Globus pallidus (tissue), 1 donor: ENCODE measurements at regions not wholly inside any gene's neighbourhood (a gene's known extent, or its start where the extent isn't known, plus 50 kb on each side); places are given as distances from the start of the nearest gene placed in this dataset.
"Not testable (repeated sequence)": the region's sequence is repeated elsewhere in the genome, so short reads cannot be mapped to it uniquely, and the experiment has no call there.

Source experiments
- DNase-seq: peaks from one replicate; pipeline ENCODE4 v3.0.0-alpha.2; 2015; ENCODE audit warnings: low spot score

GRCh38 chr20:2203436-2203835, 92.4 kb upstream of the TGM3 start:
- DNase-seq, result no peak

- no peak for DNase-seq
Measured at GRCh38 chr20:2204021-2204420, 91.8 kb upstream of the TGM3 start.

DNA sequence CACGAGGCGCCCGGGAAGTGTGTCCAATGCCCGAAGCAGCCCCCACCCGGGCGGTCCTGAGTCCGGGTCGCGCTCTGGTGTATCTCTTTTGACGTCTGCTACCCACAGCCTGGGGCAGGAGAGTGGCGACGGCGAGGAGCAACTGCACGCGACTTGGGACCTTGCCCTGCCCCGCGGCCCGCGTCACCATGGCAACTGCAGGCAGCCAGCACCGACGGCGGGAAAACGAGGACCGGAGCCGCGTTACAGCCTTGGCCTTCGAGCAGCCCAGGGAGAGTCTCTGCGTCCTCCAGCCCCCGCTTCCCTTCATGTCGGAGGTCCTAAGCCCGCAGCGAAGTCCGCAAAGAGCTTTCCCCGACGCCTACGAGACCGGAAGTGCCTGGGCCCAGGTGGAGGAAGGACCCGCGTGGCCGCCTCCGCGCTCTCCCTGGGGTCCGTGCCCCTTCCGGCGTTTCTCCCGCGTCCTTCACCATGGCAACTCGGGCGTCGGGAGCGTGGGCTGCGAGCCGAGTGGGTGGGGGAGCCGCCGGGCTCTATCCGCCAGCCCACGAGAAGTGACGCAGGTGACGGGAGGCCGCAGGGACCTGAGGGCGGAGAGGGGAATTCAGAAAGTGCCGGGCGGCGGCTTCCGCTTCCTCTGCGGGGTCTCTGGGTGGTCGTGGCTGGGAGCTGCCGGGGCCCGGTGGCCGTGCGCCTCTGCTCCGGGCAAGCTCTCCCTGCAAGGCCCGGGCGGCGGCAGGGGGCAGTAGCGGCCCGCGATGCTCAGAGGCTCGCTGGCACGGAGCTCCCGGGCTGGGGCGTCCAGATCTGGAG, 88.6 kb upstream of the TGM3 start:
- peak; percentile 38 for DNase-seq

GRCh38 chr20:2207770-2208097, 88.1 kb upstream of the TGM3 start:
- no peak for DNase-seq

GRCh38 chr20:2208897-2209296, 86.9 kb upstream of the TGM3 start:
- no peak for DNase-seq

DNA sequence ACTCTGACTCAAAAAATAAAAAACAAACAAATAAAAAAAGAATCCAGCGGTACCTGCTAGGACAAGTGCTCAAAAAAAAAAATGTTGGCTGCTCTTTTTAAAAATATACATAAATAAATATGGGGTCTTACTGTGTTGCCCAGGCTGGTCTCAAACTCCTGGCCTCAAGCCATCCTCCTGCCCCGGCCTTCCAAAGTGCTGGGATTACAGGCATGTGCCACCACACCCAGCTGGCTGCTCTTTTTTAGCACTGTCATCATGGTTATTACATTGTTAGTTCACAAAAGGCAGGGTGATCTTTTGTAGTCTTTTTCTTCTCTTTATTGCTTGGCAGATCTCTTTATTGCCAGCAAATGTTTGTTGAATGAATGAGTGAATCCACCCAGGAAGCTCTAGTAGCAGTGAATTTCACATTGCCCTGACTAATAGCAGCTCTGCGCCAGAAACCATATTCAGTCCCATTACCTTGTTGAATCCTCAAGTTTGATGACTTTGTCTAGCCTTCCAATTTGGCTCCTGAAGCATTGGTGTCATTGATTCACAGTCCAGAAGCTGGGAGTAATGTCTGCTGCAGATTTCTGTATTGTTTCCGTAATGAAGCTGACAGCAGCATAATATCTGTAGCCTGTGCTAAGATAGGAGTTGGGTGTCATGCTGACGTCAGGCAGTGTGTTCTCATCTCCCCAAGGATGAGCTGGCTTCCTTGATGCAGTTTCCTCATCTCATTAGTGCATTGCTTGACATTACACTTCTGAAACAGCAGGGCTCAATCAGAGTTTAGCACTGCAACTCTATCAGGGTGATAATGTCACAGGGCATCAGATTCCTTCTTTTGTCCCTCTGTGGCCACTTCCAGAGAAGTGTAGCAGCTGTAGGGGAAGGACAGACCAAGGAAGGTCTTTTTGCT, 84.9 kb upstream of the TGM3 start:
- DNase-seq, result no peak

DNA sequence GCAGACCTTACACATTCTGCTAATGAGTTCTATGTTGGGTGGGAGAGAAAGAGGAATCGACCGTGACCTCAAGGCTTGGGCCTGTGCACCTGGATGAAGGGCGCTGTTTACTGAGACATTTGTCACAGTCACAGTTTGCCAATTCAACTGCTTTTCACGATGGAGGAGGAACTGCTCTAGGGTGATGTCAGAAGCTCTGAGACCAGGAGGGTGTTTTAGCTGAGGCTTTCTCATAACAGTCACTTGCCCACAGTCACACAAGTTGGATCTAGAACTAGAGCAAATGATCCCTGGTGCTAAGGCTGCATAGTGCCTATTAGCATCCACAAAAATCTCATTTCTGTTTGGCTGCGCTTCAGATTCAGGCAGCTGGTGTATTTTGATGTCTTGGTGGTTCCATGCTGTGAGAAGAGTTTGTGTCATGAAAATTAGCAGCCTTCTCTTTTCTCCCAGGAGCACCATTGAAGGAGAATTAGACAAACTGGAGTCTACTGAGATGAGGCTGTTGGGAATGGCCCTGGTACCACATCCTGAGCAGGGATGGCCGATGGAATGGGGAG, 83.3 kb upstream of the TGM3 start:
- no peak for DNase-seq

DNA sequence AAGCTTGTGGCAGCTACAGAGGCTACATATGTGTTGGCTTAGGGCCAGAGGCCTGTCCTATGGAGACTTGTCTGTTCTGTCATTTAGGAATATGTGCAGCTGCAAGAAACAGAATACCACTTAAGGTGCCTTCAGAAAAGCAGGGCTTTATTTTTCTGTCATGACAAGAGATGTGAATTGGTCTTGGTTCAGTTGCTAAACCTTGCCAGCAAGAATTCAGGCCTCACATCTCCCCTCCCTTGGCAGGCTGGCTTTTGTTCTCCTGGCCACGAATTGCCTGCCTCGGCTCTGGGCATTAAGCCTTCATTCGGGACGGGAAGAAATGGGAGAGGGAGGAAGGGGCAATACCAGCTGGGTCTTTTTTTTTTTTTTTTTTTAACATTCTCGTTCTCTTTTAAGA, 82.4 kb upstream of the TGM3 start:
- peak; percentile 19 for DNase-seq

DNA sequence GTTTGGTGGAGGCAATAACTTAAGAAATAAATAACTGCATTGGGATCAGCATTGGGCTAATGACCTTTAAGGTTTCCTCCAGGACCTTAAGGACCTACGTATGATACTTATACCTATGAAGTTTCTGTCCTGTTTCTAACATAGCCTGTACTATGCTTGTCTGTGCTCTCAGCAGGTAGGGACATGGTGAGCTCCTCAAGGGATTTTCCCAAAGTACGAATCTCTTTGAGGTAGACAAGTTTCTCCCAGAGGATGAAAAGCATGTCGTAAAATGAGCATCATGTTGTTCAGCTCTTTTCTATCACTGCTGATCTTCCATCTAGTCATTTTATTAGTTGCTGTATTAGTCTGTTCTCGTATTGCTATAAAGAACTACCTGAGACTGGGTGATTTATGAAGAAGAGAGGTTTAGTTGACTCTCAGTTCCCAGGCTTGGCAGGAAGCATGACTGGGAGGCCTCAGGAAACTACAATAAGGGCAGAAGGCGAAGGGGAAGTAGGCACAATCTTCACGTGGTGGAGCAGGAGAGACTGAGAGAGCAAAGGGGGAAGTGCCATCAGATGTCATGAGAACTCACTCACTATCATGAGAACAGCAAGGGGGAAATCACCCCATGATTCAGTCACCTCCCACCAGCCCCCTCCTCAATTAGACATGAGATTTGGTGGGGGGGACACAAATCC, 77.8 kb upstream of the TGM3 start:
- DNase-seq, result peak; percentile 29

GRCh38 chr20:2219481-2220006, 76.3 kb upstream of the TGM3 start:
- DNase-seq, result no peak

- no peak for DNase-seq
Measured at GRCh38 chr20:2220298-2220697, 75.5 kb upstream of the TGM3 start.

GRCh38 chr20:2221921-2222320, 73.9 kb upstream of the TGM3 start:
- no peak for DNase-seq

GRCh38 chr20:2223558-2224367, 72.0 kb upstream of the TGM3 start:
- no peak for DNase-seq

- DNase-seq, result no peak
Measured at GRCh38 chr20:2224368-2224639, 71.5 kb upstream of the TGM3 start.

DNA sequence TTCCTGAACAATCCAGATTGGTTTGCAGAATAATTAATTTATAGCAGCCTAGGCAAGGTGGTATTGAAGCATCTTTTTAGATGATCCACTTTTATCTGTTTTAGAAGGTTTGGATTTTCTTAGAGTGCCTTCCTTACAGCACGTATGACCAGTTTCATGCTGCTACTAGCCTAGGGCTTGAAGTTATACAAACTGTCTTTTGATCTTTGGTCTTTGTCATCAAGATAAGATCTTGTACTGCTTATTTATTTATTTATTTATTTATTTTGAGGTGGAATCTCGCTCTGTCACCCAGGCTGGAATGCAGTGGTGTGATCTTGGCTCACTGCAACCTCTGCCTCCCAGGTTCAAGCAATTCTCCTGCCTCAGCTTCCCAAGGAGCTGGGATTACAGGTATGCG, 68.5 kb upstream of the TGM3 start:
- DNase-seq, result not testable (repeated sequence)

- no peak for DNase-seq
Measured at GRCh38 chr20:2227861-2228260, 67.9 kb upstream of the TGM3 start.

DNA sequence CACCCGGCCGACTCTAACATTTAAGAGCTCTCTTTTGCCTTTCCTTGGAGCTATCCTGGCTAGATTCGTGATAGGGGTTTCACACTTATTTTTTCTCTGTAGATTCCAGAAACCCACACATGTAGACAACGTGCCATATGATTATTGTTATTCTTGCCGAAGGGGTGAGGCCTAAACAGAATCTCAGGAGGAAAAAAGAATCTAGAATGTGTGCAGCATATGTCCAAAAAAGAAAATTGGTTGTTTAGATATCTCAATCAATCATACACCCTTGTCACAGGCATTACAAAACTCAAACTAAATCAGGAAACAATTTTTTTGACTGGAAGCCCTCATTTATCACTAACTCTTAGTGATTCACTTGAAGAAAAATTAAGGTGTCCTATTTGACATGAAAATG, 66.9 kb upstream of the TGM3 start:
- no peak for DNase-seq

DNA sequence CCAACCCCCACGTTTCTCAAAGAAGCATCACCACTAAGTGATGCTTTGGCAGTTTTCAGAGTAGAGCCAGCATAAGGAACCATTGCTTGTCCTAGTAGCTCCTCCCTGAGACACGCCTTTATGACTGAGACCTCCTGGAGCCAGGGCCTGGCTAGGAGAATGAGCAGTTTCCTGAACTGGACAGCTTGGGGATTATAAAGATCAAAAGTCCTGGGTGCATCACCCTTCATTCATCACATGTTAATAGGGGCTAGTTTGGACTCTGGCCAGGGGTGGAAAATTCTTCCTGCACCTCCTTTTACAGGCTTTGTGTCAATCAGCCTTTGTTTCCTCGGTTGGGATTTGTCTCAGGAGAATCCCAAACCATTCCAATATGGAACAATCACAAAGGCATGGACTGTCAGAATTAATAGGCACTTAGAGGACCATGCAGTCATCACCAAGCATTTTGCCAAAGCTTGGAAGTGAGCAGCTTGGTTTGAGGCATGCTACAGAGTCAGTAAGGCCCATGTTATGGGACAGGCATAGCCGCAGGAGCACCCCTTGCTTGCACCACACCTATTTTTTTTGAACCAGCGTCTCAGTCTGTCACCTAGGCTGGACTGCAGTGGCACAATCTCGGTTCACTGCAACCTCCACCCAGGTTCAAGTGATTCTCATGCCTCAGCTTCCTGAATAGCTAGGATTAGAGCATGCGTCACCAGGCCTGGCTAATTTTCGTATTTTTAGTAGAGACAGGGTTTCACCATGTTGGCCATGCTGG, 64.9 kb upstream of the TGM3 start:
- no peak for DNase-seq

GRCh38 chr20:2231701-2232100, 64.1 kb upstream of the TGM3 start:
- DNase-seq, result no peak

DNA sequence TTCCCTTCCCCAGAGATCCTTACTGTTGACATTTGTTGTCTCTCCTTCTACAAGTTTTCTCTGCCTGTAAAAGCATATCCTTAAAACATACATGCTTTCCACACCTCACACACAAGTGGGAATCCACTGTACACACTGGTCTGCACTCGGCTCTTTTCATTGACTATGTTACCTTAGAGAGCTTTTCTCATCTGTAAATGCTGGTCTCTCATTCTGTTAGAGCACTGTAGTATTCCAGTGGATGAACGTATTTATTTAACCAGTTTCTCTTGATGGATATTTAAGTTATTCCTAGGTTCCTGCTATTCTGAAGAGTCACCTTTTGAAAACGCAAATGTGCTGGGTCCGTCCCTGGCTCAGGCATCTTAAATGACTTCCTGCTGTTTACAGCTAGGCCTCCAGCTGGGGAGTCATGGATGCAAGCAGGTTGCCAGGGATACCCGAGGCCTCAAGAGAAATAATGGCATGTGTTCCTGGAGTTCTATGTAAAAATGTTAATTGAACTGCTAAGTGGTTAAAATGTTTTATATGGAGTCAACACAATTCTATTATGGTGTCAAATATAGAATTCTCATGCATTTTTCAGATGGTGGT, 61.1 kb upstream of the TGM3 start:
- no peak for DNase-seq
